T-helper 9 cell (primary cell): ENCODE measurements at regions not wholly inside any gene's neighbourhood (a gene's known extent, or its start where the extent isn't known, plus 50 kb on each side); places are given as distances from the start of the nearest gene placed in this dataset.

ENCODE experiments used
- DNase-seq: peaks from one replicate; pipeline ENCODE4 v3.0.0-alpha.2; 2020

GRCh38 chr3:139286241-139286640 is 57.6 kb upstream of the MRPS22 start:
- no peak for DNase-seq

- DNase-seq, result no peak
Measured at GRCh38 chr3:139286825-139287224, 57.0 kb upstream of the MRPS22 start.

- no peak for DNase-seq
Measured at GRCh38 chr3:139287557-139287956, 56.3 kb upstream of the MRPS22 start.

GRCh38 chr3:139288266-139288821 is 55.5 kb upstream of the MRPS22 start:
- no peak for DNase-seq

- no peak for DNase-seq
Measured at GRCh38 chr3:139289860-139290524, 53.8 kb upstream of the MRPS22 start.

GRCh38 chr3:139291276-139292051 is 52.4 kb upstream of the MRPS22 start:
- no peak for DNase-seq

GRCh38 chr3:139292192-139292591 is 51.6 kb upstream of the MRPS22 start:
- no peak for DNase-seq

- DNase-seq, result no peak
Measured at GRCh38 chr3:139292711-139293664, 50.8 kb upstream of the MRPS22 start.

GRCh38 chr3:139293665-139294023 is 50.2 kb upstream of the MRPS22 start:
- DNase-seq, result no peak
